ENCODE measurements at regions not wholly inside any gene's neighbourhood (a gene's known extent, or its start where the extent isn't known, plus 50 kb on each side); places are given as distances from the start of the nearest gene placed in this dataset.

DNA sequence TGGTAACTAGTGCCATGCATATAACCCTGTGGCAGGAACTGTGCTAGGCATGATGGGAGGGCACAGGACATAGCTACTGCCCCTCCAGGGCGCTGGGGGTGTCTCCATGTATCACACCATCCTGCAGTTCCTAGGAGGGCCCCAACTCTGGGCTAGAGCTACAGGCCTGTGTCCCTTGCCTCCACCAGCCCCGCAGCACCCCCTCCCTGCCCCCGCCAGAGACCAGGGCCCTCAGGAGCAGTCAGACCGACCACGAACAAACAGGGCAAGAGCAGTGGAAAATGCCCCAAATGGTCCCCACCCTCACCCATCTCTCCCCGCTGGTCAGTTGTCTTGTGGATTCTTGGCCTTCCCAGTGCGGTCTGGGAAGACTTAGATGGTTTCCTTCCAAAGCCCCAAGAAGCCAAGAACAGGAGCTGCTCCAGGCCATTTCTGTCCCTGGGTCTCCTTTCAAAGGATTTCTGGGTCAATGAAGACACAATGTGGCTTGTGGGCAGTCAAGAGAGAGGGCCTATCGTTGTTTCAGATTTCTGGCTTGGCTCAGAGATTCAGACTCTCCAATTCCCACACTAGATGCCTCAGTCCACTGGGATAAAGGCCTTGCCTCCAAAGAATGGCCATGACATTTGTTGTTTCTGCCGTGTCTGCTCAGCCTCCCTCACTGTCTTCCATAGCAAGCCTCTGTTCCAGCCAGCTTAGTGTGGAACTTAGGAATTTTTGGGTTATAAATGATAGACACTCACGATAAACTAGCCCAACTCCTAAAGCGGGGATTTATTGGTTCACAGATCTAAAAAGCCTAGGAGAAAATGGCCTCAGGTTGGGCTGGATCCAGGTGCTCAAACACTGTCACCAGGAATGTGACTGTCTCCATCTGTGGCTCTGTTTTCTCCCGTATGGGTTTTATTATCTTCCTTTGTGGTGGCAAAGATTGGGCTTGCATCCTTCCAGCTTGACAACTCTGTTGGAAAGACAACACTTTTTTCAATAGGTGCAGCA, 80.6 kb downstream of the LSM3 start:
- Histone ChIP-seq H3K4me1 (ENCODE audit: insufficient read depth, low read length) (no peaks in the 10 kb centered on the region), H3K27ac (ENCODE audit: low read depth, low read length) (no peak overlapping the region), H3K9me3 (ENCODE audit: control insufficient read depth in 1 of 2, low read length in 2 of 2) (no peaks in the 10 kb centered on the region), H3K36me3 (ENCODE audit: insufficient read depth, low read length) (no peaks in the 10 kb centered on the region), H3K27me3 (ENCODE audit: insufficient read depth, low read length) (no peaks in the 10 kb centered on the region), H3K4me3 (ENCODE audit: low read length in 2 of 2) (no peak overlapping the region)
- POLR2A ChIA-PET (ENCODE audit: partially characterized antibody): no interaction called here
- CTCF ChIA-PET (ENCODE audit: partially characterized antibody): interaction anchor here (1.0 to 5.6 kb wide), 6 partner anchors 10 to 662 kb away, joined by 3 to 67 read pairs (median 5); no protein-coding TSS in a partner anchor
- H3K27ac Mint-ChIP-seq: no peak overlapping the region
- no peaks in the 10 kb centered on the region for H3K9me3 Mint-ChIP-seq
- H3K4me1 Mint-ChIP-seq: peaks cover 0 to 2% (median under 1%) of the 10 kb centered on the region in 4 donors
- intact Hi-C loops (cut with micrococcal nuclease): no loop called here
- peaks cover 0 to 6% of the 10 kb centered on the region in 2 donors for H3K27me3 Mint-ChIP-seq
- no peak overlapping the region for H3K4me3 Mint-ChIP-seq
- no peaks in the 10 kb centered on the region for H3K36me3 Mint-ChIP-seq
- DNase-seq: no peak

DNA sequence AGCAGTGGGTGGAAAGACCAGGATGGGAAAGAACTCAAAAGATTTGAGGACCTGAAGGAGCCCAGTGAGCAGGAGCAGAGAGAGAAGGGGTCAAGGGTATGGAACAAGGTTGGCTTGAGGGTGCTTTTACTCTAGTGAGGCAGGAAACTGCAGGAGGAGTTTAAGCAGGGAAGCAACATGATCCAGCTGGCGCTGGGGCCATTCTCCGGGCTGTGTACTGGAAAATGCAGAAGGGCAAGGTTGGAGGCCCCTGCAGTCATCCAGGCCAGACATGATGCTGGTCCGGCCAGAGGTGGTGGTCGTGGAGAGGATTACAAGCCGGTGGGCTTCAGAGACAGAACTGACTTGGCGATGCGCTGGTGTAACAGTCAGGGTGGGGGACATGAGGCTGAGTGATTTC, 81.8 kb downstream of the LSM3 start:
- Mint-ChIP-seq H3K9me3 (no peaks in the 10 kb centered on the region), H3K36me3 (no peaks in the 10 kb centered on the region), H3K4me3 (no peak overlapping the region), H3K4me1 (peaks cover 0 to 2% (median under 1%) of the 10 kb centered on the region in 4 donors), H3K27ac (peak overlapping the region in 1 of 7 donors; percentile 10), H3K27me3 (peaks cover 0 to 6% of the 10 kb centered on the region in 2 donors)
- intact Hi-C loops (cut with micrococcal nuclease): no loop called here
- H3K27ac ChIP-seq (ENCODE audit: low read depth, low read length): no peak overlapping the region
- no peak overlapping the region for H3K4me3 ChIP-seq (ENCODE audit: low read length in 2 of 2)
- no peaks in the 10 kb centered on the region for H3K4me1 ChIP-seq (ENCODE audit: insufficient read depth, low read length)
- DNase-seq: no peak
- H3K9me3 ChIP-seq (ENCODE audit: control insufficient read depth in 1 of 2, low read length in 2 of 2): no peaks in the 10 kb centered on the region
- H3K36me3 ChIP-seq (ENCODE audit: insufficient read depth, low read length): no peaks in the 10 kb centered on the region
- ChIA-PET CTCF (ENCODE audit: partially characterized antibody) (interaction anchor here (0.6 to 5.6 kb wide), 21 partner anchors 8 to 661 kb away, joined by 3 to 67 read pairs (median 7); no protein-coding TSS in a partner anchor), POLR2A (ENCODE audit: partially characterized antibody) (interaction anchor here (0.7 kb wide), 1 partner anchor 196 kb away, joined by 3 read pairs; no protein-coding TSS in a partner anchor)
- H3K27me3 ChIP-seq (ENCODE audit: insufficient read depth, low read length): no peaks in the 10 kb centered on the region

DNA sequence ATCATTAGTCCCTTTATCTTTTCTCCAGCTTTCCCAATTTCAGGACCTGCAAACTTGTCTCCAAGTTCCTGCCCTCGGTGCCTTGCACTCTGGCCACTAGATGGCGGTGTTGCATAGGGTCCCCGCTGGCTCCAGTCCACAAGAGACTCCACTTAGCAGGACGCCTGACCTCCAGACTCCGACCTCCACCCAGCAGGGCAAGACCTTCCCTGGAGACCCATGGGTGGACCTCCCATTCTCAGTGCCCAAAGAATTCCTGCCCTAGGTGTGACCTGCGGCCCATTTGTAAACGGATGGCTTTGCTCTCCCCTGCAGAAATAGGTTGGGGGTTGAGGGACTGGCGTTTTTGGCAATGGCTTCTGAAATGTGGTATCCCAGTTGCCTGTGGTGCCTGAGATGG, 82.6 kb downstream of the LSM3 start:
- intact Hi-C loops (cut with micrococcal nuclease): loop anchor here (1.0 kb wide), 5 partner anchors 141 to 365 kb away; partner anchors contain the start of gene SLC6A6
- peaks cover 0 to 6% of the 10 kb centered on the region in 2 donors for H3K27me3 Mint-ChIP-seq
- Histone ChIP-seq H3K9me3 (ENCODE audit: control insufficient read depth in 1 of 2, low read length in 2 of 2) (no peaks in the 10 kb centered on the region), H3K4me3 (ENCODE audit: low read length in 2 of 2) (no peak overlapping the region), H3K36me3 (ENCODE audit: insufficient read depth, low read length) (no peaks in the 10 kb centered on the region), H3K27me3 (ENCODE audit: insufficient read depth, low read length) (no peaks in the 10 kb centered on the region), H3K4me1 (ENCODE audit: insufficient read depth, low read length) (no peaks in the 10 kb centered on the region), H3K27ac (ENCODE audit: low read depth, low read length) (no peak overlapping the region)
- peak; percentile 54 to 65 (median 64) for DNase-seq
- ChIA-PET POLR2A (ENCODE audit: partially characterized antibody) (interaction anchor here (0.7 kb wide), 1 partner anchor 195 kb away, joined by 3 read pairs; no protein-coding TSS in a partner anchor), CTCF (ENCODE audit: partially characterized antibody) (interaction anchor here (0.6 to 5.6 kb wide), 27 partner anchors 9 to 661 kb away, joined by 3 to 67 read pairs (median 5); no protein-coding TSS in a partner anchor)
- no peaks in the 10 kb centered on the region for H3K36me3 Mint-ChIP-seq
- peaks cover 0 to 2% (median under 1%) of the 10 kb centered on the region in 4 donors for H3K4me1 Mint-ChIP-seq
- no peak overlapping the region for H3K27ac Mint-ChIP-seq
- no peak overlapping the region for H3K4me3 Mint-ChIP-seq
- H3K9me3 Mint-ChIP-seq: no peaks in the 10 kb centered on the region

DNA sequence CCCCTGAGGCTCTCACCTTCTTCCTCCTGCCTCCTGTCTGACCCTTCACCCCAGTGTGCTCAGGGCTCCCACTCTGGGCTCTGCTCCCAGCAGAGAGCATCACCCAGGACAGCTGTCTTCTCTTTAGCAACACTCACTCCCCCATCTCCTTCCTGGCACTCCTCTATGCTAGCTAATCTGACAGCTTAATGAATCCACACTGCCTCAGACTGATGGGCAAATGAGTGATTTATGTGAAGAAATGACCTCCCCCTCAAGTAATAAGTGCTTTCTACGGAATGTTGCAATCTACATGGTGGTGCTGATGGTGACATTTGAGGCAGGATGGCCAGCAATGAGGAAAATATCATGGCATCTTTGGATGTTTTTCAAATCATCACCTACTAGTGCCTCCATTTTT, 83.6 kb downstream of the LSM3 start:
- no peaks in the 10 kb centered on the region for H3K36me3 ChIP-seq (ENCODE audit: insufficient read depth, low read length)
- no peak overlapping the region for H3K27ac ChIP-seq (ENCODE audit: low read depth, low read length)
- no peaks in the 10 kb centered on the region for H3K9me3 Mint-ChIP-seq
- no peak overlapping the region for H3K27ac Mint-ChIP-seq
- no peaks in the 10 kb centered on the region for H3K4me1 ChIP-seq (ENCODE audit: insufficient read depth, low read length)
- H3K36me3 Mint-ChIP-seq: no peaks in the 10 kb centered on the region
- intact Hi-C loops (cut with micrococcal nuclease): no loop called here
- H3K4me3 ChIP-seq (ENCODE audit: low read length in 2 of 2): no peak overlapping the region
- H3K9me3 ChIP-seq (ENCODE audit: control insufficient read depth in 1 of 2, low read length in 2 of 2): no peaks in the 10 kb centered on the region
- H3K27me3 Mint-ChIP-seq: peaks cover 2 to 6% of the 10 kb centered on the region in 2 donors
- H3K27me3 ChIP-seq (ENCODE audit: insufficient read depth, low read length): no peaks in the 10 kb centered on the region
- CTCF ChIA-PET (ENCODE audit: partially characterized antibody): interaction anchor here (0.8 to 5.6 kb wide), 17 partner anchors 9 to 660 kb away, joined by 3 to 67 read pairs (median 7); no protein-coding TSS in a partner anchor
- no peak overlapping the region for H3K4me3 Mint-ChIP-seq
- no peak for DNase-seq
- POLR2A ChIA-PET (ENCODE audit: partially characterized antibody): no interaction called here
- peaks cover 0 to 2% (median under 1%) of the 10 kb centered on the region in 4 donors for H3K4me1 Mint-ChIP-seq

DNA sequence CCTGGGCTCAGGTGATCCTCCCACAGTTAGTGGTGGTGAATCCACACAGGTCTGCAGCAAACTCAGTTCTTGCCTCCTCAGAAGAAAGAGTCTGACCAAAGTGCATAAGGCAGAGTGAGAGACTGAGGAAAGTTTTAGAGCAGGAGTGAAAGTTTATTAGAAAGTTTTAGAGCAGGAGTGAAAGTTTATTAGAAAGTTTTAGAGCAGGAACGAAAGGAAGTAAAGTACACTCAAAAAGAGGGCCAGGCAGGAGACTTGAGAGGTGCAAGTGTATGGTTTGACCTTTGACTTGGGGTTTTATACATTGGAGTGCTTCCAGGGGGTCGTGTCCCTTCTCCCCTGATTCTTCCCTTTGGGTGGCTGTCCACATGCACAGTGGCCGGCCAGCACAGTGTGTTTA, 84.2 kb downstream of the LSM3 start:
- Histone ChIP-seq H3K27me3 (ENCODE audit: insufficient read depth, low read length) (no peaks in the 10 kb centered on the region), H3K36me3 (ENCODE audit: insufficient read depth, low read length) (no peaks in the 10 kb centered on the region), H3K9me3 (ENCODE audit: control insufficient read depth in 1 of 2, low read length in 2 of 2) (no peaks in the 10 kb centered on the region), H3K4me1 (ENCODE audit: insufficient read depth, low read length) (no peaks in the 10 kb centered on the region), H3K27ac (ENCODE audit: low read depth, low read length) (no peak overlapping the region), H3K4me3 (ENCODE audit: low read length in 2 of 2) (no peak overlapping the region)
- intact Hi-C loops (cut with micrococcal nuclease): no loop called here
- DNase-seq: no peak
- peaks cover 2 to 9% of the 10 kb centered on the region in 2 donors for H3K27me3 Mint-ChIP-seq
- H3K9me3 Mint-ChIP-seq: peaks cover 0 to 2% (median 0%) of the 10 kb centered on the region in 8 donors
- CTCF ChIA-PET (ENCODE audit: partially characterized antibody): interaction anchor here (1.5 to 5.6 kb wide), 7 partner anchors 8 to 210 kb away, joined by 3 to 67 read pairs (median 7); no protein-coding TSS in a partner anchor
- POLR2A ChIA-PET (ENCODE audit: partially characterized antibody): no interaction called here
- no peak overlapping the region for H3K4me3 Mint-ChIP-seq
- peaks cover 0 to 2% (median under 1%) of the 10 kb centered on the region in 4 donors for H3K4me1 Mint-ChIP-seq
- H3K27ac Mint-ChIP-seq: no peak overlapping the region
- no peaks in the 10 kb centered on the region for H3K36me3 Mint-ChIP-seq

DNA sequence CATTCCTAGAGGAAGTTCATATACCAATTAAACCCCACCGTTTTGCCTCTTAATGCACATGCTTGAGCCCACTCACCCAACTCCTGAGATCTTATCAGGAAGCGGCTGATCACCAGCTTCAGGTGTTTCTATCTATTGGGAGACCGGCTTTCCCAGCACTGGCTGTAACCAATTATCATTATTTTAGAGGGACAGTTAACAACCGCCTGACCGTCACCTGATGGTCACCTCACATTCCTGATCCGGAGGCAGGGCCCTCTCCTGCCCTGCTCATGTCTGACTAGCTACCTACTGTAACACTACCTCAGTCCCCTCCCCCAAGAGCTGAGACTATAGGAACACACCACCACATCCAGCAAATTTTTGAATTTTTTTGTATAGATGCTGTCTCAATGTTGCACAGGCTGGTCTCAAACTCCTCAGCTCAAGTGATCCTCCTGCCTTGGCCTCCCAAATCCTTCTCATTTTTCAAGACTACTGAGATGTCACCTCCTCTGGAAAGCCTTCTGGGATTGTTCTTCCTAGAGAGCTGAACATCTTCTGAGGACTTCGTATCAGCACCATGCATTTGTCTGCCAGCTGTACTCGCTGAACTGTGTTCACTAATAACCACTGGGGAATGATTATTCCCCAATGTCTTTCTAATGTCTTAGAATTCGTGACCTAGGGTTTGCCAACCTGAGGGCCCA, 84.8 kb downstream of the LSM3 start:
- intact Hi-C loops (cut with micrococcal nuclease): no loop called here
- Histone ChIP-seq H3K4me3 (ENCODE audit: low read length in 2 of 2) (no peak overlapping the region), H3K27ac (ENCODE audit: low read depth, low read length) (no peak overlapping the region), H3K9me3 (ENCODE audit: control insufficient read depth in 1 of 2, low read length in 2 of 2) (no peaks in the 10 kb centered on the region), H3K4me1 (ENCODE audit: insufficient read depth, low read length) (no peaks in the 10 kb centered on the region), H3K27me3 (ENCODE audit: insufficient read depth, low read length) (no peaks in the 10 kb centered on the region), H3K36me3 (ENCODE audit: insufficient read depth, low read length) (no peaks in the 10 kb centered on the region)
- peaks cover 0 to 3% (median 0%) of the 10 kb centered on the region in 8 donors for H3K9me3 Mint-ChIP-seq
- peaks cover 2 to 9% of the 10 kb centered on the region in 2 donors for H3K27me3 Mint-ChIP-seq
- CTCF ChIA-PET (ENCODE audit: partially characterized antibody): interaction anchor here (0.8 to 5.6 kb wide), 3 partner anchors 199 to 203 kb away, joined by 3 to 67 read pairs (median 21); no protein-coding TSS in a partner anchor
- no peak for DNase-seq
- no peaks in the 10 kb centered on the region for H3K36me3 Mint-ChIP-seq
- H3K4me3 Mint-ChIP-seq: no peak overlapping the region
- peaks cover 0 to 2% (median under 1%) of the 10 kb centered on the region in 4 donors for H3K4me1 Mint-ChIP-seq
- POLR2A ChIA-PET (ENCODE audit: partially characterized antibody): no interaction called here
- H3K27ac Mint-ChIP-seq: no peak overlapping the region
